OCI-M1 (cell line): ENCODE measurements at regions not wholly inside any gene's neighbourhood (a gene's known extent, or its start where the extent isn't known, plus 50 kb on each side); places are given as distances from the start of the nearest gene placed in this dataset.

Source experiments
- DNase-seq: peaks from one replicate; lab custom pipeline; 2025; lab: John Stamatoyannopoulos, UW

- no peak for DNase-seq
These were observed 535.8 kb upstream of the SGCG start for GRCh38 chr13:22644941-22645340.

- no peak for DNase-seq
These were observed 533.5 kb upstream of the SGCG start for GRCh38 chr13:22647156-22647850.

- no peak for DNase-seq
These were observed 532.4 kb upstream of the SGCG start for GRCh38 chr13:22648320-22648801.

GRCh38 chr13:22652796-22653195 is 528.0 kb upstream of the SGCG start:
- no peak for DNase-seq

- DNase-seq: no peak
These were observed 526.9 kb upstream of the SGCG start for GRCh38 chr13:22653866-22654265.

GRCh38 chr13:22655106-22655852 is 525.5 kb upstream of the SGCG start:
- no peak for DNase-seq

- peak; percentile 6 for DNase-seq
These were observed 518.0 kb upstream of the SGCG start for GRCh38 chr13:22662771-22663170.

- no peak for DNase-seq
These were observed 515.3 kb upstream of the SGCG start for GRCh38 chr13:22665506-22665905.

GRCh38 chr13:22690756-22691155 is 490.0 kb upstream of the SGCG start:
- DNase-seq: no peak

GRCh38 chr13:22693691-22694090 is 487.1 kb upstream of the SGCG start:
- no peak for DNase-seq

- no peak for DNase-seq
These were observed 484.3 kb upstream of the SGCG start for GRCh38 chr13:22696433-22696832.

- DNase-seq: no peak
These were observed 482.3 kb upstream of the SGCG start for GRCh38 chr13:22698467-22698866.

GRCh38 chr13:22700246-22700887 is 480.4 kb upstream of the SGCG start:
- no peak for DNase-seq

- no peak for DNase-seq
These were observed 477.1 kb upstream of the SGCG start for GRCh38 chr13:22703601-22704209.

- no peak for DNase-seq
These were observed 472.8 kb upstream of the SGCG start for GRCh38 chr13:22707946-22708345.

GRCh38 chr13:22717036-22717435 is 463.7 kb upstream of the SGCG start:
- no peak for DNase-seq

- DNase-seq: no peak
These were observed 454.1 kb upstream of the SGCG start for GRCh38 chr13:22726726-22727125.

- DNase-seq: no peak
These were observed 445.5 kb upstream of the SGCG start for GRCh38 chr13:22735011-22735995.

GRCh38 chr13:22736084-22736767 is 444.6 kb upstream of the SGCG start:
- DNase-seq: no peak

GRCh38 chr13:22736768-22737092 is 444.0 kb upstream of the SGCG start:
- DNase-seq: no peak

GRCh38 chr13:22738357-22738756 is 442.4 kb upstream of the SGCG start:
- DNase-seq: no peak
